IMR-90 (cell line): ENCODE measurements at regions not wholly inside any gene's neighbourhood (a gene's known extent, or its start where the extent isn't known, plus 50 kb on each side); places are given as distances from the start of the nearest gene placed in this dataset.

ENCODE experiments used
- ATAC-seq: fragments of 200-7000 bp; cut with Tn5 transposase; 2 replicates; pipeline ENCODE4 v1.9.1; 2020; ENCODE audit warnings: low read depth, mild to moderate bottlenecking, moderate library complexity
- BruUV-seq: library from RNA; stranded (reverse); fragments of 400-500 nt; replicated peaks from 2 replicates; lab custom pipeline; 2021; lab: Mats Ljungman, UMichigan
- CTCF ChIA-PET: fragments of 300-600 bp; formaldehyde crosslinking; extraction: SDS; loops from one replicate; lab custom pipeline; 2021; ENCODE audit warnings: antibody characterized with exemption; lab: Yijun Ruan, JAX
- POLR2A ChIA-PET: fragments of 300-600 bp; sonication (Branson Sonifier 250); formaldehyde crosslinking; loops from one replicate; lab custom pipeline; 2022; ENCODE audit warnings: antibody characterized with exemption; ENCODE audit not compliant: unreplicated experiment; lab: Charles Lee
- DNase-seq: peaks from one replicate; pipeline ENCODE4 v3.0.0; 2013
- H2AFZ ChIP-seq: replicated peaks from 2 replicates; pipeline ENCODE3; 2013; ENCODE audit warnings: low read length, mild to moderate bottlenecking; ENCODE audit not compliant: poor library complexity
- H2AK5ac ChIP-seq: 2 replicates; pipeline ENCODE4 v1.6.1; 2013; ENCODE audit warnings: low read depth, low read length, inconsistent platforms
- H2AK9ac ChIP-seq: replicated peaks from 2 replicates; pipeline ENCODE3; 2013; ENCODE audit warnings: mild to moderate bottlenecking, low read depth, low read length, moderate library complexity; ENCODE audit not compliant: poor library complexity
- H2BK120ac ChIP-seq: 2 replicates; pipeline ENCODE4 v1.6.1; 2013; ENCODE audit warnings: low read depth, low read length, inconsistent platforms
- H2BK15ac ChIP-seq: 3 replicates; pipeline ENCODE4 v1.6.1; 2013; ENCODE audit warnings: low read depth, low read length, inconsistent platforms
- H2BK20ac ChIP-seq: 2 replicates; pipeline ENCODE4 v1.6.1; 2013; ENCODE audit warnings: low read depth, mild to moderate bottlenecking, inconsistent platforms, low read length, moderate library complexity
- H2BK5ac ChIP-seq: 2 replicates; pipeline ENCODE4 v1.6.1; 2013; ENCODE audit warnings: mild to moderate bottlenecking, low read depth, low read length, inconsistent platforms; ENCODE audit not compliant: poor library complexity, severe bottlenecking
- H3K14ac ChIP-seq: replicated peaks from 2 replicates; pipeline ENCODE4 v1.6.1; 2013; ENCODE audit warnings: low read depth, low read length, inconsistent platforms
- H3K18ac ChIP-seq: 2 replicates; pipeline ENCODE4 v1.6.1; 2013; ENCODE audit warnings: low read depth, low read length, control low read depth
- H3K23ac ChIP-seq: 2 replicates; pipeline ENCODE4 v1.6.1; 2013; ENCODE audit warnings: low read depth, low read length, inconsistent platforms
- H3K27ac ChIP-seq: 2 replicates; pipeline ENCODE4 v1.5.1; 2013; ENCODE audit warnings: mild to moderate bottlenecking, control low read depth, low read length; ENCODE audit not compliant: insufficient read depth
- H3K27me3 ChIP-seq: 2 replicates; pipeline ENCODE4 v1.6.1; 2013; ENCODE audit warnings: low read length; ENCODE audit not compliant: control insufficient read depth, insufficient read depth
- H3K36me3 ChIP-seq: 2 replicates; pipeline ENCODE4 v1.6.1; 2013; ENCODE audit warnings: low read length, mixed read lengths; ENCODE audit not compliant: control insufficient read depth, insufficient read depth
- H3K4ac ChIP-seq: 2 replicates; pipeline ENCODE4 v1.6.1; 2013; ENCODE audit warnings: low read depth, low read length, inconsistent platforms
- H3K4me1 ChIP-seq: 2 replicates; pipeline ENCODE4 v1.6.1; 2013; ENCODE audit warnings: low read length, mixed read lengths; ENCODE audit not compliant: control insufficient read depth, insufficient read depth
- H3K4me2 ChIP-seq: 2 replicates; pipeline ENCODE4 v1.6.1; 2013; ENCODE audit warnings: low read depth, mild to moderate bottlenecking, control low read depth, low read length, moderate library complexity
- H3K4me3 ChIP-seq: 2 replicates; pipeline ENCODE4 v1.5.1; 2013; ENCODE audit warnings: low read depth, mild to moderate bottlenecking, control low read depth, low read length, moderate library complexity; ENCODE audit not compliant: insufficient read depth
- H3K56ac ChIP-seq: 2 replicates; pipeline ENCODE4 v1.6.1; 2013; ENCODE audit warnings: low read length, inconsistent platforms; ENCODE audit not compliant: insufficient read depth; ENCODE audit errors: extremely low read depth
- H3K79me1 ChIP-seq, 2 experiments: 2 replicates each; pipeline ENCODE4 v1.6.1; 2013; ENCODE audit warnings: low read length in 2 of 2, inconsistent platforms in 1 of 2, low read depth in 1 of 2
- H3K9ac ChIP-seq: 2 replicates; pipeline ENCODE4 v1.6.1; 2013; ENCODE audit warnings: low read depth, low read length, control low read depth
- H3K9me1 ChIP-seq: 2 replicates; pipeline ENCODE4 v1.6.1; 2013; ENCODE audit warnings: low read length, inconsistent platforms; ENCODE audit not compliant: insufficient read depth
- H3K9me3 ChIP-seq: 2 replicates; pipeline ENCODE4 v1.6.1; 2013; ENCODE audit warnings: low read length; ENCODE audit not compliant: control insufficient read depth, insufficient read depth
- H4K20me1 ChIP-seq: 2 replicates; pipeline ENCODE4 v1.6.1; 2013; ENCODE audit warnings: low read length, inconsistent platforms; ENCODE audit not compliant: insufficient read depth
- H4K5ac ChIP-seq: 2 replicates; pipeline ENCODE4 v1.6.1; 2013; ENCODE audit warnings: mild to moderate bottlenecking, low read depth, low read length, control low read depth
- H4K8ac ChIP-seq, 2 experiments: 2 replicates each; pipeline ENCODE4 v1.6.1; 2013; ENCODE audit warnings: low read depth in 2 of 2, low read length in 2 of 2, control low read depth in 1 of 2, inconsistent platforms in 1 of 2
- H4K91ac ChIP-seq: 2 replicates; pipeline ENCODE4 v1.6.1; 2013; ENCODE audit warnings: low read depth, low read length, inconsistent platforms; ENCODE audit not compliant: insufficient read depth
- BHLHE40 ChIP-seq: fragments of 150-350 bp; IDR thresholded peaks from 2 replicates; pipeline ENCODE4 v1.6.1; 2016; ENCODE audit warnings: mild to moderate bottlenecking, low read depth, low read length
- CEBPB ChIP-seq: IDR thresholded peaks from 2 replicates; pipeline ENCODE4 v1.6.1; 2012; ENCODE audit warnings: low read depth, low read length, improper control_type of control experiment
- MAFK ChIP-seq: IDR thresholded peaks from 2 replicates; pipeline ENCODE4 v1.6.1; 2012; ENCODE audit warnings: low read depth, low read length, improper control_type of control experiment
- MAZ ChIP-seq: IDR thresholded peaks from 2 replicates; pipeline ENCODE4 v1.6.1; 2012; ENCODE audit warnings: low read depth, mild to moderate bottlenecking, low read length, improper control_type of control experiment, moderate library complexity, borderline replicate concordance
- MXI1 ChIP-seq: IDR thresholded peaks from 2 replicates; pipeline ENCODE4 v1.6.1; 2012; ENCODE audit warnings: low read depth, mild to moderate bottlenecking, low read length, moderate library complexity, borderline replicate concordance
- NFE2L2 ChIP-seq: fragments of 150-350 bp; IDR thresholded peaks from 2 replicates; pipeline ENCODE4 v1.6.1; 2016; ENCODE audit warnings: low read depth, mild to moderate bottlenecking, low read length
- POLR2A ChIP-seq: IDR thresholded peaks from 2 replicates; pipeline ENCODE4 v1.6.1; 2012; ENCODE audit warnings: mild to moderate bottlenecking, low read depth, low read length
- RAD21 ChIP-seq: IDR thresholded peaks from 2 replicates; pipeline ENCODE4 v1.6.1; 2012; ENCODE audit warnings: low read length, improper control_type of control experiment
- RCOR1 ChIP-seq: IDR thresholded peaks from 2 replicates; pipeline ENCODE4 v1.6.1; 2012; ENCODE audit warnings: mild to moderate bottlenecking, low read length, improper control_type of control experiment; ENCODE audit not compliant: insufficient replicate concordance
- RFX5 ChIP-seq: IDR thresholded peaks from 2 replicates; pipeline ENCODE4 v1.8.0; 2012; ENCODE audit warnings: low read depth, mild to moderate bottlenecking, low read length, moderate library complexity
- SMC3 ChIP-seq: fragments of 150-350 bp; IDR thresholded peaks from 2 replicates; pipeline ENCODE4 v1.6.1; 2016; ENCODE audit warnings: low read depth, mild to moderate bottlenecking, antibody characterized with exemption, low read length, moderate library complexity
- WGBS, 2 experiments: methylation state at CpG; one replicate each; pipeline versions ENCODE4 v1.1.5 to v1.1.7; 2013; ENCODE audit warnings: missing lambda C conversion rate in 2 of 2; ENCODE audit not compliant: insufficient read length in 1 of 2; ENCODE audit errors: extremely low coverage in 2 of 2; 5-methylcytosine and 5-hydroxymethylcytosine counted together
- dilution Hi-C: fragments of 300-500 bp; cut with HindIII; formaldehyde crosslinking; loops from one replicate; pipeline ENCODE4 v1.14.3; 2018; ENCODE audit warnings: low sequenced_read_pairs; ENCODE audit not compliant: unreplicated experiment
- in situ Hi-C: fragments of 300-500 bp; cut with MboI; formaldehyde crosslinking; loops from 3 replicates; pipeline ENCODE4 v1.14.3; 2019; ENCODE audit warnings: low sequenced_read_pairs, inconsistent platforms, mixed read lengths
- intact Hi-C: fragments of 100-400 bp; cut with micrococcal nuclease; formaldehyde crosslinking; loops from 2 replicates; pipeline ENCODE4 v1.10.0; 2022
- TF ChIP-seq, protein P1 (sequence below): fragments of 150-350 bp; IDR thresholded peaks from 2 replicates; pipeline ENCODE4 v1.6.1; 2017; ENCODE audit warnings: mild to moderate bottlenecking, antibody characterized with exemption, low read length, low read depth
- TF ChIP-seq, protein P2 (sequence below): fragments of 150-350 bp; IDR thresholded peaks from 2 replicates; pipeline ENCODE4 v1.6.1; 2016; ENCODE audit warnings: low read depth, mild to moderate bottlenecking, low read length, moderate library complexity, borderline replicate concordance
- TF ChIP-seq, protein P3 (sequence below): conservative IDR thresholded peaks from 2 replicates; pipeline ENCODE4 v1.5.1; 2012; ENCODE audit warnings: mild to moderate bottlenecking, low read depth, low read length, improper control_type of control experiment

DNA sequence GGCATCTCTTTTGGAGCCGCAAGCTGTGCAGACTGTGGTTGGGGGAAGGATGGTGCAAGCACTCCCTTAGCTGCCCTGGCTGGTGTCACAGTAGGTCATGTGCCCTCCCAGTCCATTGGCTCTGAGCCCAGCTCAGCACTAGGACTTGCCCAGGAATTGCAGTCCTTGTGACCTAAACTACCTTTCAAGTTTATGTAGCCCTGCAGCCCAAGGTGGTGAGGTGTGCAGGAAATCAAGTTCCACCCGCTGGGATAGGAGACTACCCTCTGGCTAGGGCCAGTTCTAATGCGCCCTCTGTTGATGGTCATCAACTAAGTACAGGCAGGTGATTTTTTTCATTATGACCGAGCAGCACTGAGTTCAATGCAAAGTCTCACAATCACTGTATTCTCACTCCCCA is 335.2 kb downstream of the UBE2NL start:
- ATAC-seq (no peak), DNase-seq (no peak)
- peaks cover 3% of the 10 kb centered on the region; the same call in 1 of the 2 replicates for H3K9me3 ChIP-seq
- H3K4ac ChIP-seq: no peak overlapping the region
- no peak overlapping the region for H4K8ac ChIP-seq
- ChIA-PET CTCF (no interaction called here), POLR2A (no interaction called here)
- intact Hi-C loops: no loop called here
- dilution Hi-C loops: no loop called here
- H2BK5ac ChIP-seq: no peak overlapping the region
- in situ Hi-C loops: no loop called here
- no peaks in the 10 kb centered on the region for H4K20me1 ChIP-seq
- no CpG with 5 or more reads among the region's 4 CpGs for WGBS, 2 experiments
- no peak overlapping the region for H3K56ac ChIP-seq
- no peak overlapping the region for H3K9ac ChIP-seq
- H3K36me3 ChIP-seq: no peaks in the 10 kb centered on the region
- no peak overlapping the region for H4K5ac ChIP-seq
- H3K27ac ChIP-seq: no peak overlapping the region
- no TSS peak for BruUV-seq
- no peak overlapping the region for H2BK20ac ChIP-seq
- no peaks in the 10 kb centered on the region for H3K79me1 ChIP-seq
- no peak overlapping the region for H2BK15ac ChIP-seq
- no peak overlapping the region for H2AFZ ChIP-seq
- no peaks in the 10 kb centered on the region for H3K9me1 ChIP-seq
- H3K14ac ChIP-seq: no peak overlapping the region
- H3K4me3 ChIP-seq: no peak overlapping the region
- H3K27me3 ChIP-seq: no peaks in the 10 kb centered on the region
- no peak overlapping the region for H3K4me2 ChIP-seq
- no peak overlapping the region for H2AK9ac ChIP-seq
- H4K91ac ChIP-seq: no peak overlapping the region
- no peaks in the 10 kb centered on the region for H3K4me1 ChIP-seq
- H3K18ac ChIP-seq: no peak overlapping the region
- no peak overlapping the region for H3K23ac ChIP-seq
- H2BK120ac ChIP-seq: no peak overlapping the region
- H2AK5ac ChIP-seq: no peak overlapping the region
- TF ChIP-seq RFX5: no peak
- TF ChIP-seq RAD21: no peak
- TF ChIP-seq SMC3: no peak
- no peak for TF ChIP-seq RCOR1
- TF ChIP-seq POLR2A: no peak
- TF ChIP-seq MAFK: no peak
- TF ChIP-seq, protein P1, sequence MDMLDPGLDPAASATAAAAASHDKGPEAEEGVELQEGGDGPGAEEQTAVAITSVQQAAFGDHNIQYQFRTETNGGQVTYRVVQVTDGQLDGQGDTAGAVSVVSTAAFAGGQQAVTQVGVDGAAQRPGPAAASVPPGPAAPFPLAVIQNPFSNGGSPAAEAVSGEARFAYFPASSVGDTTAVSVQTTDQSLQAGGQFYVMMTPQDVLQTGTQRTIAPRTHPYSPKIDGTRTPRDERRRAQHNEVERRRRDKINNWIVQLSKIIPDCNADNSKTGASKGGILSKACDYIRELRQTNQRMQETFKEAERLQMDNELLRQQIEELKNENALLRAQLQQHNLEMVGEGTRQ: no peak
- no peak for TF ChIP-seq MAZ
- no peak for TF ChIP-seq BHLHE40
- TF ChIP-seq, protein P2, sequence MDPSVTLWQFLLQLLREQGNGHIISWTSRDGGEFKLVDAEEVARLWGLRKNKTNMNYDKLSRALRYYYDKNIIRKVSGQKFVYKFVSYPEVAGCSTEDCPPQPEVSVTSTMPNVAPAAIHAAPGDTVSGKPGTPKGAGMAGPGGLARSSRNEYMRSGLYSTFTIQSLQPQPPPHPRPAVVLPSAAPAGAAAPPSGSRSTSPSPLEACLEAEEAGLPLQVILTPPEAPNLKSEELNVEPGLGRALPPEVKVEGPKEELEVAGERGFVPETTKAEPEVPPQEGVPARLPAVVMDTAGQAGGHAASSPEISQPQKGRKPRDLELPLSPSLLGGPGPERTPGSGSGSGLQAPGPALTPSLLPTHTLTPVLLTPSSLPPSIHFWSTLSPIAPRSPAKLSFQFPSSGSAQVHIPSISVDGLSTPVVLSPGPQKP: no peak
- no peak for TF ChIP-seq NFE2L2
- TF ChIP-seq, protein P3, sequence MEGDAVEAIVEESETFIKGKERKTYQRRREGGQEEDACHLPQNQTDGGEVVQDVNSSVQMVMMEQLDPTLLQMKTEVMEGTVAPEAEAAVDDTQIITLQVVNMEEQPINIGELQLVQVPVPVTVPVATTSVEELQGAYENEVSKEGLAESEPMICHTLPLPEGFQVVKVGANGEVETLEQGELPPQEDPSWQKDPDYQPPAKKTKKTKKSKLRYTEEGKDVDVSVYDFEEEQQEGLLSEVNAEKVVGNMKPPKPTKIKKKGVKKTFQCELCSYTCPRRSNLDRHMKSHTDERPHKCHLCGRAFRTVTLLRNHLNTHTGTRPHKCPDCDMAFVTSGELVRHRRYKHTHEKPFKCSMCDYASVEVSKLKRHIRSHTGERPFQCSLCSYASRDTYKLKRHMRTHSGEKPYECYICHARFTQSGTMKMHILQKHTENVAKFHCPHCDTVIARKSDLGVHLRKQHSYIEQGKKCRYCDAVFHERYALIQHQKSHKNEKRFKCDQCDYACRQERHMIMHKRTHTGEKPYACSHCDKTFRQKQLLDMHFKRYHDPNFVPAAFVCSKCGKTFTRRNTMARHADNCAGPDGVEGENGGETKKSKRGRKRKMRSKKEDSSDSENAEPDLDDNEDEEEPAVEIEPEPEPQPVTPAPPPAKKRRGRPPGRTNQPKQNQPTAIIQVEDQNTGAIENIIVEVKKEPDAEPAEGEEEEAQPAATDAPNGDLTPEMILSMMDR: no peak
- no peak for TF ChIP-seq CEBPB
- no peak for TF ChIP-seq MXI1
